K562 (cell line): ENCODE measurements at regions not wholly inside any gene's neighbourhood (a gene's known extent, or its start where the extent isn't known, plus 50 kb on each side); places are given as distances from the start of the nearest gene placed in this dataset.
A peak's percentile ranks its signal among the peaks of the same experiment; 100 is the strongest.

Experiments used
- CGGBP1 ChIP-seq: fragments of 250-450 bp; sonication (Bioruptor Pico); IDR thresholded peaks from 2 replicates; pipeline ENCODE4 v1.9.0; 2021; ENCODE audit warnings: mild to moderate bottlenecking
- CHAMP1 ChIP-seq: fragments of 450-650 bp; IDR thresholded peaks from 2 replicates; pipeline ENCODE4 v1.6.1; 2016; ENCODE audit warnings: mild to moderate bottlenecking
- CREBBP ChIP-seq: IDR thresholded peaks from one replicate; pipeline ENCODE4 v1.6.1; 2012; ENCODE audit warnings: low read depth, mild to moderate bottlenecking, control low read depth, inconsistent platforms, low read length
- FOXO4 ChIP-seq: fragments of 450-650 bp; formaldehyde crosslinking; IDR thresholded peaks from 2 replicates; pipeline ENCODE4 v1.4.0; 2020; ENCODE audit warnings: mild to moderate bottlenecking, moderate library complexity
- FUS ChIP-seq: fragments of 200-400 bp; formaldehyde crosslinking; optimal IDR thresholded peaks from 2 replicates; pipeline ENCODE3; 2017; ENCODE audit warnings: low read depth, low read length
- GABPB1 ChIP-seq: sonication (generic); formaldehyde crosslinking; IDR thresholded peaks from 2 replicates; pipeline ENCODE4 v1.8.0; 2022; ENCODE audit warnings: mild to moderate bottlenecking, missing genetic modification reagents
- GTF2E2 ChIP-seq: fragments of 200-800 bp; sonication (Bioruptor generic); IDR thresholded peaks from 2 replicates; pipeline ENCODE4 v1.6.1; 2016; ENCODE audit warnings: missing genetic modification characterization, missing compliant biosample characterization
- HBP1 ChIP-seq: fragments of 450-650 bp; formaldehyde crosslinking; IDR thresholded peaks from 2 replicates; pipeline ENCODE4 v1.4.0; 2022; ENCODE audit warnings: missing genetic modification characterization
- JUN ChIP-seq, 2 experiments: sonication (generic) in 1 of 2; formaldehyde crosslinking in 1 of 2; IDR thresholded peaks; 2 replicates each; pipeline versions ENCODE4 v1.6.1 to v1.8.0; 2012 to 2022; ENCODE audit warnings: borderline replicate concordance in 2 of 2, mild to moderate bottlenecking in 2 of 2, improper control_type of control experiment in 1 of 2, low read depth in 1 of 2, low read length in 1 of 2, missing genetic modification reagents in 1 of 2
- MTF1 ChIP-seq: fragments of 250-450 bp; sonication (Bioruptor Pico); IDR thresholded peaks from 2 replicates; pipeline ENCODE4 v1.9.0; 2021; ENCODE audit warnings: moderate library complexity, mild to moderate bottlenecking, inconsistent platforms, borderline replicate concordance
- PML ChIP-seq: IDR thresholded peaks from 2 replicates; pipeline ENCODE4 v1.6.1; 2012; ENCODE audit warnings: low read length, inconsistent platforms
- TOE1 ChIP-seq, 2 experiments: fragments of 450-650 bp in 1 of 2; sonication (generic) in 1 of 2; formaldehyde crosslinking in 1 of 2; IDR thresholded peaks; 2 replicates each; pipeline versions ENCODE4 v1.7.1 to v1.8.0; 2016 to 2022; ENCODE audit warnings: borderline replicate concordance in 2 of 2, mild to moderate bottlenecking in 2 of 2, antibody characterized with exemption in 1 of 2, inconsistent platforms in 1 of 2, low read depth in 1 of 2, missing genetic modification reagents in 1 of 2, moderate library complexity in 1 of 2
- ZNF184 ChIP-seq: sonication (generic); formaldehyde crosslinking; IDR thresholded peaks from 2 replicates; pipeline ENCODE4 v1.5.0; 2020; ENCODE audit warnings: missing genetic modification reagents
- ZNF277 ChIP-seq: fragments of 250-450 bp; sonication (Bioruptor Pico); IDR thresholded peaks from 2 replicates; pipeline ENCODE4 v1.8.0; 2022; ENCODE audit warnings: inconsistent platforms, mild to moderate bottlenecking, moderate library complexity, borderline replicate concordance
- ZNF449 ChIP-seq: fragments of 250-450 bp; sonication (Bioruptor Pico); IDR thresholded peaks from 2 replicates; pipeline ENCODE4 v1.8.0; 2022; ENCODE audit warnings: moderate library complexity, mild to moderate bottlenecking, inconsistent platforms
- ZNF512 ChIP-seq: IDR thresholded peaks from 2 replicates; pipeline ENCODE4 v1.6.1; 2016; ENCODE audit warnings: missing genetic modification characterization, missing compliant biosample characterization
- ZNF589 ChIP-seq: fragments of 200-800 bp; sonication (Bioruptor generic); IDR thresholded peaks from 2 replicates; pipeline ENCODE4 v1.6.1; 2016; ENCODE audit warnings: low read depth, missing genetic modification characterization, missing compliant biosample characterization

- no peak for TF ChIP-seq ZNF277
- TF ChIP-seq FUS = no peak
- TF ChIP-seq GTF2E2 (tag) = no peak
- TF ChIP-seq CREBBP = no peak
- no peak for TF ChIP-seq CGGBP1 (CRISPR knock-in tag)
- TF ChIP-seq ZNF589 (CRISPR knock-in tag) = peak; percentile 84
- TF ChIP-seq HBP1 = no peak
- TF ChIP-seq MTF1 (CRISPR knock-in tag) = no peak
- TF ChIP-seq CHAMP1 = peak; percentile 79
- TF ChIP-seq GABPB1 (CRISPR knock-in tag) = no peak
- TF ChIP-seq PML = peak; percentile 97
- TF ChIP-seq TOE1 (IDR thresholded peaks at IDR 0.05; ENCODE audit: borderline replicate concordance) = peak; percentile 92
- TF ChIP-seq TOE1 (CRISPR knock-in tag; IDR thresholded peaks at IDR 0.05; ENCODE audit: borderline replicate concordance, low read depth) = no peak
- TF ChIP-seq ZNF512 (tag) = no peak
- TF ChIP-seq FOXO4 (CRISPR knock-in tag) = no peak
- no peak for TF ChIP-seq ZNF449 (CRISPR knock-in tag)
- TF ChIP-seq JUN (IDR thresholded peaks at IDR 0.05; ENCODE audit: borderline replicate concordance, low read depth, low read length) = peak; percentile 64; the same call in 1 of the 2 replicates
- TF ChIP-seq JUN (CRISPR knock-in tag; IDR thresholded peaks at IDR 0.05; ENCODE audit: borderline replicate concordance) = no peak
- TF ChIP-seq ZNF184 (CRISPR knock-in tag) = no peak
Observed at GRCh38 chr16:8182761-8183160, 407.6 kb downstream of the TMEM114 start (continued).
